ENCODE measurements at regions not wholly inside any gene's neighbourhood (a gene's known extent, or its start where the extent isn't known, plus 50 kb on each side); places are given as distances from the start of the nearest gene placed in this dataset.

- no peak for DNase-seq
- Histone ChIP-seq H3K36me3 (no peaks in the 10 kb centered on the region), H3K4me1 (no peaks in the 10 kb centered on the region), H3K9me3 (no peaks in the 10 kb centered on the region), H3K27ac (no peak overlapping the region), H3K4me3 (no peak overlapping the region), H3K27me3 (no peaks in the 10 kb centered on the region)
- TF ChIP-seq CTCF (IDR thresholded peaks at IDR 0.05) (no peak), POLR2A (IDR thresholded peaks at IDR 0.05) (no peak), POLR2AphosphoS5 (IDR thresholded peaks at IDR 0.05) (no peak), EP300 (IDR thresholded peaks at IDR 0.05) (no peak)
- intact Hi-C loops (cut with DNase I; ENCODE audit: low total_unique reads): no loop called here
- 87 to 98% (median 91%) methylated on average over 3 of the region's 3 CpGs for WGBS, 5 donors
Observed at GRCh38 chr1:101360506-101360905, 123.7 kb downstream of the S1PR1 start.

GRCh38 chr1:101363891-101364318, 127.1 kb downstream of the S1PR1 start:
- TF ChIP-seq EP300 (IDR thresholded peaks at IDR 0.05) (no peak), POLR2AphosphoS5 (IDR thresholded peaks at IDR 0.05) (no peak), CTCF (IDR thresholded peaks at IDR 0.05) (no peak)
- intact Hi-C loops (cut with DNase I; ENCODE audit: low total_unique reads): no loop called here
- Histone ChIP-seq H3K36me3 (no peaks in the 10 kb centered on the region), H3K9me3 (no peaks in the 10 kb centered on the region), H3K4me3 (no peak overlapping the region), H3K27me3 (no peaks in the 10 kb centered on the region), H3K4me1 (peaks cover 0 to 8% (median 4%) of the 10 kb centered on the region in 4 donors), H3K27ac (no peak overlapping the region)
- DNase-seq: no peak

- no peak for DNase-seq
- no peak overlapping the region for H3K4me3 ChIP-seq
- peaks cover 0 to 8% (median 4%) of the 10 kb centered on the region in 4 donors for H3K4me1 ChIP-seq
- no peak for TF ChIP-seq POLR2AphosphoS5 (IDR thresholded peaks at IDR 0.05)
- TF ChIP-seq POLR2A (IDR thresholded peaks at IDR 0.05): no peak
- TF ChIP-seq CTCF (IDR thresholded peaks at IDR 0.05): no peak
- TF ChIP-seq EP300 (IDR thresholded peaks at IDR 0.05): no peak
- H3K27ac ChIP-seq: no peak overlapping the region
- 74 to 82% (median 80%) methylated on average over 3 of the region's 3 CpGs for WGBS, 5 donors
- H3K9me3 ChIP-seq: no peaks in the 10 kb centered on the region
- no peaks in the 10 kb centered on the region for H3K27me3 ChIP-seq
- H3K36me3 ChIP-seq: no peaks in the 10 kb centered on the region
- intact Hi-C loops (cut with DNase I; ENCODE audit: low total_unique reads): no loop called here
Observed at GRCh38 chr1:101364370-101365120, 127.7 kb downstream of the S1PR1 start.

- WGBS, 5 donors: 59 to 66% (median 62%) methylated on average over 3 of the region's 3 CpGs
- no peaks in the 10 kb centered on the region for H3K27me3 ChIP-seq
- H3K9me3 ChIP-seq: no peaks in the 10 kb centered on the region
- no peak overlapping the region for H3K27ac ChIP-seq
- DNase-seq: no peak
- no peaks in the 10 kb centered on the region for H3K36me3 ChIP-seq
- no peak for TF ChIP-seq EP300 (IDR thresholded peaks at IDR 0.05)
- no peak for TF ChIP-seq POLR2AphosphoS5 (IDR thresholded peaks at IDR 0.05)
- no peak for TF ChIP-seq POLR2A (IDR thresholded peaks at IDR 0.05)
- TF ChIP-seq CTCF (IDR thresholded peaks at IDR 0.05): no peak
- H3K4me1 ChIP-seq: peaks cover 0 to 8% (median 4%) of the 10 kb centered on the region in 4 donors
- no peak overlapping the region for H3K4me3 ChIP-seq
- intact Hi-C loops (cut with DNase I; ENCODE audit: low total_unique reads): no loop called here
Observed at GRCh38 chr1:101365186-101365585, 128.4 kb downstream of the S1PR1 start.
